Muscle layer of duodenum (tissue), 2 donors: ENCODE measurements at regions not wholly inside any gene's neighbourhood (a gene's known extent, or its start where the extent isn't known, plus 50 kb on each side); places are given as distances from the start of the nearest gene placed in this dataset.

Source experiments
- H3K27ac ChIP-seq: one replicate; pipeline ENCODE4 v1.7.0; 2013; ENCODE audit warnings: mild to moderate bottlenecking, low read length
- H3K27me3 ChIP-seq: one replicate; pipeline ENCODE4 v1.7.0; 2013; ENCODE audit warnings: low read depth, mild to moderate bottlenecking, control low read depth, low read length
- H3K36me3 ChIP-seq, 2 donors: one replicate each; pipeline ENCODE4 v1.7.0; 2013; ENCODE audit warnings: low read length in 2 of 2, control low read depth in 1 of 2, mild to moderate bottlenecking in 1 of 2; ENCODE audit not compliant: insufficient read depth in 2 of 2, control insufficient read depth in 1 of 2
- H3K4me1 ChIP-seq, 2 donors: one replicate each; pipeline ENCODE4 v1.7.0; 2013; ENCODE audit warnings: low read length in 2 of 2, mild to moderate bottlenecking in 2 of 2, control low read depth in 1 of 2, moderate library complexity in 1 of 2; ENCODE audit not compliant: insufficient read depth in 2 of 2, control insufficient read depth in 1 of 2
- H3K4me3 ChIP-seq, 2 donors: one replicate each; pipeline ENCODE4 v1.7.0; 2013; ENCODE audit warnings: low read length in 2 of 2, low read depth in 1 of 2, mild to moderate bottlenecking in 1 of 2
- H3K9me3 ChIP-seq, 2 donors: one replicate each; pipeline ENCODE4 v1.7.0; 2013; ENCODE audit warnings: low read length in 2 of 2, control low read depth in 1 of 2, mild to moderate bottlenecking in 1 of 2; ENCODE audit not compliant: control insufficient read depth in 1 of 2
- donor health status: healthy.

- H3K27me3 ChIP-seq: no peaks in the 10 kb centered on the region
- no peaks in the 10 kb centered on the region for H3K36me3 ChIP-seq
- peaks cover 0 to 5% of the 10 kb centered on the region in 2 donors for H3K9me3 ChIP-seq
- no peak overlapping the region for H3K4me3 ChIP-seq
- no peaks in the 10 kb centered on the region for H3K4me1 ChIP-seq
- no peak overlapping the region for H3K27ac ChIP-seq
Measured at GRCh38 chr7:34311591-34311990, 346.4 kb upstream of the NPSR1 start.

DNA sequence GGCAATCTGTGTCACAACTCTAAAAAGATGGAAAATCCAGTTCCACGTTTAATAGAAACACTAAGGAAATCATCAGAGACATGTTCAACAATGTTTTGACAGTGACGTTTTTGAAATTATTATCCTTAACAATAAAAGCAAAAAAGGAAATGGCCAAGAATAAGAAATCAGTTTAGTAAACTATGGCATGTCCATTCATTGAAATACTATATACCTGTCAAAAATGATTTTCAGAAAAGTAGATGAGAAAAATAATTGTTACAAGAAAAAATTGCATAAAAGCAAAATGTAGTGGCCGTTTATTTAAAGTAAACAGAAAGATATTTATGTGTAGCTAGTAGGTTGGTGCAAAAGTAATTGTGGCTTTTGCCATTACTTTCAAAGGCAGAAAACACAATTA is 345.4 kb upstream of the NPSR1 start:
- Histone ChIP-seq H3K27ac (no peak overlapping the region), H3K9me3 (peaks cover 0 to 5% of the 10 kb centered on the region in 2 donors), H3K4me1 (no peaks in the 10 kb centered on the region), H3K27me3 (no peaks in the 10 kb centered on the region), H3K36me3 (no peaks in the 10 kb centered on the region), H3K4me3 (no peak overlapping the region)

- no peak overlapping the region for H3K27ac ChIP-seq
Measured at GRCh38 chr7:34313289-34313688, 344.7 kb upstream of the NPSR1 start.

DNA sequence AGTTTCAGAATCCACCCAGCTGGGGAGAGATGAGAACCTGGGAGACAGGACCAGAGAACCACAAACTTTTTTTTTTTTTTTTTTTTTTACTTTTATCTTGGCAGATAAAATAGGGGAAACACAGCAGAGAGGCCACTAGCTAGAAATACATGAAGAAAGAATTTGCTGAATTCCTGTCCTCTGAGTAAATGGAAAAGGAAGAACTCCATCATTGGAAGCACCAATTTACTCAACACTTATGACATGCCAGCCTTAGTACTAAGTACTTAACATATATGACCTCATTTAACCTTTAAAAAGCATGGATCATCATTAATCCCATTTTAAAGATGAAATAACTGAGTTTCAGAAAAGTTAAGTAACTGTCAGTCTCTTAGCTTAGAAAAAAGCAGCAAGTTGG is 343.0 kb upstream of the NPSR1 start:
- H3K4me3 ChIP-seq: no peak overlapping the region

More at GRCh38 chr7:34313289-34313688, 344.7 kb upstream of the NPSR1 start:
- Histone ChIP-seq H3K4me1 (no peaks in the 10 kb centered on the region), H3K36me3 (no peaks in the 10 kb centered on the region), H3K27me3 (no peaks in the 10 kb centered on the region), H3K4me3 (no peak overlapping the region), H3K9me3 (peaks cover 0 to 5% of the 10 kb centered on the region in 2 donors)

GRCh38 chr7:34317039-34317438 is 341.0 kb upstream of the NPSR1 start:
- no peak overlapping the region for H3K27ac ChIP-seq
- no peaks in the 10 kb centered on the region for H3K27me3 ChIP-seq
- no peaks in the 10 kb centered on the region for H3K4me1 ChIP-seq
- no peak overlapping the region for H3K4me3 ChIP-seq
- H3K36me3 ChIP-seq: no peaks in the 10 kb centered on the region
- peaks cover 0 to 5% of the 10 kb centered on the region in 2 donors for H3K9me3 ChIP-seq

More for the DNA sequence above, 343.0 kb upstream of the NPSR1 start:
- Histone ChIP-seq H3K36me3 (no peaks in the 10 kb centered on the region), H3K27me3 (no peaks in the 10 kb centered on the region), H3K4me1 (no peaks in the 10 kb centered on the region), H3K9me3 (peaks cover 0 to 5% of the 10 kb centered on the region in 2 donors), H3K27ac (no peak overlapping the region)

DNA sequence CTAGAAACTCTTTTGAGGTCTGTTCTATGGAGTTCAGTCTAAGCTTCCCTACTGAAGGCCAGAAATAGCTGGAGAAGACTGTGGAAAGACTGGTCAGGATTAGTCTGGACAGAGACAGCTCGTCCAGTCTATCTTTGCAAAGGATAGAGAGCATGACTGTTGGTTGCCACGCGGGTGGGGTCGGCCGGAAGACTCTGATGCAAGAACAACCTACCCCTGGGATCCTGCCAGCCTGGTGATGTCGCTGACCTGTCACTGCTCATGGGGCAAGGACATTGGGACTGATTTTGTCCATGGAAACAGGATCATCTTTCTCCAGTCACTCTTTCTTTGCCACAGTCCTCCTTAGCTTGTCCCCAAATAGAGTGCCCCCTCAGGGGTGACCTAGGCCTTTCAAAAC is 337.6 kb upstream of the NPSR1 start:
- no peaks in the 10 kb centered on the region for H3K36me3 ChIP-seq
- no peak overlapping the region for H3K27ac ChIP-seq
- no peaks in the 10 kb centered on the region for H3K9me3 ChIP-seq
- H3K4me1 ChIP-seq: no peaks in the 10 kb centered on the region
- H3K27me3 ChIP-seq: no peaks in the 10 kb centered on the region
- H3K4me3 ChIP-seq: no peak overlapping the region

- Histone ChIP-seq H3K4me3 (peak overlapping the region in 1 of 2 donors; percentile 46), H3K27me3 (no peaks in the 10 kb centered on the region), H3K36me3 (no peaks in the 10 kb centered on the region), H3K27ac (no peak overlapping the region), H3K4me1 (no peaks in the 10 kb centered on the region), H3K9me3 (no peaks in the 10 kb centered on the region)
Measured at GRCh38 chr7:34320926-34321661, 336.9 kb upstream of the NPSR1 start.

DNA sequence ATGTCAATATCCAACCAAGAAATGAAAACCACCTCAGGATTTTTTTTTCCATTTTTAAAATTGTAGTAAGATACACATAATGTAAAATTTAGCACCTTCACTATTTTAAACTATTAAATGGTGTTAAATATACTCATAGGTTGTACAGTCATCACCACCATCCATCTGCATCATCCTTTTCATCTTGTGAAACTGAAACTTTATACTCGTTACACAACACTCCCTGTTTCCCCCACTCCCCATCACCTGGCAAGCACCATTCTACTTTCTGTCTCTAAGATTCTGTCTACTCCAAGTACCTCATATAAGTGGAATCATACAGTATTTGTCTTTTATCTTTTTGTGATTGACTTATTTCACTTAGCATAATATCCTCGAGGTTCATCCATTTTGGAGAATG is 335.2 kb upstream of the NPSR1 start:
- no peaks in the 10 kb centered on the region for H3K27me3 ChIP-seq
- H3K4me3 ChIP-seq: no peak overlapping the region

DNA sequence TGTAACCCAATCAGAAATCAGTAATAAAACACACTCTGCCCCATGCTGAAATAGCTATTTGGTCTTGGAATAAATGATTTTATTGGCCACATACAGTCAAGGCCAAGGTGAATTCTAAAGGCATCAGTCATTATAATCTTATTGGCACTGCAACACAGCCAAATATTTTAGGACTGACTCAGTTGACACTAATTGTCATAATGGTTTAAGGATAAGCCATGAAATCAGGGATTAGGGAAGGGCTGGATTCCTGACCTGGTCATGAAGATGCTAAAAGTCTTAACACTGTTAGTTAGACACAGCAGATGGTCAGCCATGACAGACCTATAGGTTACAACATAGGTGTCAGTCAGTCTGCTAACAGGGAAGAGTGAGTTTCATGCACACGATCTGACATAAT is 330.3 kb upstream of the NPSR1 start:
- Histone ChIP-seq H3K4me3 (no peak overlapping the region), H3K27me3 (no peaks in the 10 kb centered on the region), H3K27ac (no peak overlapping the region), H3K9me3 (no peaks in the 10 kb centered on the region), H3K4me1 (no peaks in the 10 kb centered on the region), H3K36me3 (no peaks in the 10 kb centered on the region)

More for the DNA sequence above, 335.2 kb upstream of the NPSR1 start:
- Histone ChIP-seq H3K9me3 (no peaks in the 10 kb centered on the region), H3K36me3 (no peaks in the 10 kb centered on the region), H3K27ac (no peak overlapping the region), H3K4me1 (no peaks in the 10 kb centered on the region)

GRCh38 chr7:34330308-34330707 is 327.7 kb upstream of the NPSR1 start:
- no peaks in the 10 kb centered on the region for H3K9me3 ChIP-seq
- no peaks in the 10 kb centered on the region for H3K4me1 ChIP-seq
- H3K27ac ChIP-seq: no peak overlapping the region
- H3K36me3 ChIP-seq: no peaks in the 10 kb centered on the region
- H3K4me3 ChIP-seq: no peak overlapping the region
- H3K27me3 ChIP-seq: no peaks in the 10 kb centered on the region

GRCh38 chr7:34331102-34331501 is 326.9 kb upstream of the NPSR1 start:
- H3K27me3 ChIP-seq: no peaks in the 10 kb centered on the region
- no peak overlapping the region for H3K4me3 ChIP-seq
- H3K36me3 ChIP-seq: no peaks in the 10 kb centered on the region
- H3K9me3 ChIP-seq: no peaks in the 10 kb centered on the region
- no peak overlapping the region for H3K27ac ChIP-seq
- H3K4me1 ChIP-seq: no peaks in the 10 kb centered on the region

DNA sequence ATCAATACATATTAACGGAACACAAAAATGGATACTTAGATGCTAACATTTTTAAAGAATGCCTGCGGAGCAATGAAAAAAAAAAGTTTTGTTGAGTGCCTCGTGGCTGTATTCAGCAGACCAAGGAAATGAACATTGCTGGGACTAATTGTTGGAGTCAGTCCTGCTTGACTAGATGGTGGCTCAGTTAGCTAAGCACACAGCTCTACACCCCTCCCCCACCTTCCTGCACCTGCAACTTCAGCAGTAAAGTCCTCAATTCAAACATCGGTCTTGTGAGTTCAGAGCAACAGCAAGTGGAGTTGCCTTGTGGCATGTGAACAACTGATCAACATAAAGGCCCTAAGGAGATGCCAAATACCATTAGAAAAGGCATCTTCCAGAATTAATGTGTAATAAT is 326.0 kb upstream of the NPSR1 start:
- Histone ChIP-seq H3K36me3 (no peaks in the 10 kb centered on the region), H3K4me1 (no peaks in the 10 kb centered on the region), H3K4me3 (no peak overlapping the region), H3K27ac (no peak overlapping the region), H3K9me3 (no peaks in the 10 kb centered on the region), H3K27me3 (no peaks in the 10 kb centered on the region)
